Activated CD4-positive, alpha-beta T cell treated with anti-CD3 and anti-CD28 coated beads for 24 hours (primary cell): ENCODE measurements at regions not wholly inside any gene's neighbourhood (a gene's known extent, or its start where the extent isn't known, plus 50 kb on each side); places are given as distances from the start of the nearest gene placed in this dataset.
A peak's percentile ranks its signal among the peaks of the same experiment; 100 is the strongest.

Source experiments
- DNase-seq, 2 donors: peaks; one replicate each; pipeline ENCODE4 v3.0.0-alpha.2; 2020; ENCODE audit warnings: low read depth in 2 of 2

DNA sequence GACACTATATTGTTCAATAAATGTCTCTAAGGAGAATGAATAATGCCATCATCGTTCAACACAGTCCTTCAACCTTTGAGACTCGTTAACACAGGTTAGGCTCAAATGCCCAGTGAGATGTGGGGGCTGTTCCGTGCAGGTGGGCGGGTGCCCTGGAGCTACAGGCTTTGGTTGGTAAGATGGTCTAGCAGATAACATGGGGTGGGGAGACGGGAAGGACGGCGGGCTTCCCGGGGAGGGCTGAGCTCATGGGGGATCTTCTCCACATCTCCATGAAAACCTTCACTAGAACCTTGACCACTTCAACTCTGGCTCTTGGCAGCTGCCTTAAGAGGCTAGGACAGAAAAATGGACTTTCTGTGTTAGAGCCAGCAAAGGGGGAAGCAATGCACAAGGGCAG, 134.1 kb upstream of the TCERG1L start:
- DNase-seq = no peak

DNA sequence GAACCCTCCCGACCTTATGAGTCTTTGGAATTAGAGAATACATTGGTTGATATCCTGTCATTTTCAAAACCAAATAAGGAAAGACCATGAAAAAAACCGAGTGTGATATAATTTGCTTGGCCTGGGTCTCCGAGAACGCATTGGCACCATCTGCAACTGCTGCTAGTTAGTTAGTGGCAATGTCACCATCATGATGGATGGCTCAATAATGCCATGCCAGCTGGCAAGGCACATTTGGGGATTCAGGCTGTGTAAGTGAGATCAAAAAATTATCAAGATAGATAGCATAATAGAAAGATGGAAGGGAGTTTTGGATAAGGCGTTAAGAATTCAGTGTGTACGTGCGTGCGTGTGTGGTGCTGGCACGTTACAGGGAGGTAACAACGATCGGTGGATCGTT, 134.7 kb upstream of the TCERG1L start:
- no peak for DNase-seq

- no peak for DNase-seq
Observed at GRCh38 chr10:131448171-131448570, 136.7 kb upstream of the TCERG1L start.

DNA sequence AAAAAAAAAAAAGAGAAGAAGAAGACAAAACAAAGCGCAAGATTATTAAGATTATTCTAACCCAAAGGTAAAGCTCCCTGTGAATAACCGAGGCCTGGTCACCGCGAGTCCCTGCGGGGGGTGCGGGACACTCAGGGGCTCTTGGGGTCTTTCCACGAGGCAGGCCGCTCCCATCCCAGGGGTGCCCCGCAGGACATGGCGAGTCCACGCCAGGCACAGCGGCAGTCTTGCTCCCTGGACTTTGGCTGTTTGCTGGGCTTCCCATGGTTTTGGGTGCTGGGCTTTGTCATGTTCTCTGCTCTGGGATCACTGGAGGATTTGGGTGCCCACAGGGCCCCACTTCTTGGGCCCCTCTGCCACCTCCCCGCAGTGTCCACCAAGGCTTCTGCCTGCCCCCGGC, 137.4 kb upstream of the TCERG1L start:
- DNase-seq = no peak

DNA sequence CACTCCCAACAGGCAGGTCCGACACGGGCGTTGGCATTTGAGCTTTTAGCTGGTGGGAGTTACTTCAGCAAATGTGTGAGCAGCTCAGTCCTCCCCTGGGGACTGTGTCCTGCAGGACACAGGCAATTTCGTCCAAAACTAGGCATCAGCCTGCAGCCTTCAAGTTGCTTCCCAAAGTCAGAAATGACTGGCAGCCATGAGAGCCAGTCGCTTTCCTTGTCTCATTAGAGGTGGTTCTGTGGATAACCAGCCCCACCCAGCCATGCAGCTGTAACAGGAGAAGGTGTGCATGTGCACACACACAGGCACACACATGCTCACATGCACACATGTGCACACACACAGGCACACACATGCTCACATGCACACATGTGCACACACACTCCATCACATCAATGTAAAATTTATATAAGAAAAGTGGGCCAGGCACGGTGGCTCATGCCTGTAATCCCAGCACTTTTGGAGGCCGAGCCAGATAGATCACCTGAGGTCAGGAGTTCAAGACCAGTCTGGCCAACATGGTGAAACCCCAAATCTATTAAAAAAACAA, 138.8 kb upstream of the TCERG1L start:
- no peak for DNase-seq

DNA sequence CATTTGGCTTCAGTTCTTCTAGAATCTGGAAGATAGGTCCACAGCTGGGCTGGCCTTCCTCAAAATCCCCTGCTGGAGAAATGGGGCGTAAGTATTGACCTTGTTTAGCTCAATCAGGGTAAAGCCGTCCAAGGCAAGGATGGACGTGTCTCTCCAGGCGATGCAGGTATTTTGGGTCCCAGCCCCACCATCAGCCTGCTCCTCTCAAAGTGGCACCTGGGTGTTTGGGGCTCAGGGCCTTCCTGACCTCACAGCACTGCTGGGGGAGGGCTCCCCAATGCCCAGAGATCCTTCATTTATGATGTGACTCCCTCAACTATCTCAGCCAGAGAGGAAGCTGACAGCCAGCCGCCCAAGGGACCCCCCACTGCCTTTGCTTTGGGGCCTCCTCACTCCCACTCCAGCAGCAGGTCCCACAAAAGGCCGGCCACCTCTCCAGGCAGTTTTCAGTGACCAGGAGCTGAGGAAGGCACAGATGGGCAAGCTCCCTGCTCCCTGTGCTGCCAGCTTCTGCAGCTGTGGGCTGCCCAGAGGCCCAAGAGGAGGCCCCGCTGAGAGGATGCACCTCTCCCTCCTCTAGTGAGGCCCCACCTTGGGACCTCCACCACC, 140.0 kb upstream of the TCERG1L start:
- DNase-seq = no peak

DNA sequence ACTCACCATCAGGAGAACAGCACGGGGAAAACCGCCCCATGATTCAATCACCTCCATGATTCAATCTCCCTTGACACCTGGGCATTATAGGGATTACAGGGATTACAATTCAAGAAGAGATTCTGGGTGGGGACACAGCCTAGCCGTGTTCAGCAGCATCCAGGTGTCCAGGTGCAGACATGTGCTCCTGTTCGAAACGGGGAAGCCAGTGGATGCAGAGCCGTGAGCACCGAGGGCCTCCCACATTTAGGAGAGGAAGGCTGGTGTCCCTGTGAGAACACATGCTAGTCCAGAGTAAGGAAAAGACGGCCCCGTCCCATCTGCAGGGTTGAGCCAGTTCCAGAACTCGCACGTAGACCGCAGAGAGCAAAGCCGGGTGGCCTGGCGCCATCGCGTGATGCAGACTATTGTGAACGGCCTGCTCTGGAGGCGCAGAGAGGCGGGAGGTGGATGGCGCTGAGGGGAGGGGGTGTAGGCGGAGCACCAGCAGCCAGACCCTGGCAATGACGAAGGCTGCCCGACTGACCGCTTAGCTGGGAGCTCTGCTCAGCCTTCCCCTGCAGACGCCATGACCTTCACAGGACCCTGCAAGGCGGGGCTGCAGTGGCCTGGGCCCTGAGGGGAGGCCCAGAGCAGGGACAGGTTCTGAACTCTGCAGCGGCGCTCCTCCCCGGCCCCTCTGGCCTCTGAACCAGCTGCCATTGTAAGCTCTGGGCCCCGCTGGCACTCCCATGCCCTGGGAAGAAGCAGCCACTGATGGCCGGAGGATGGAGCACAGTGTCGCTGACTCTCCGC, 141.6 kb upstream of the TCERG1L start:
- DNase-seq = no peak

DNA sequence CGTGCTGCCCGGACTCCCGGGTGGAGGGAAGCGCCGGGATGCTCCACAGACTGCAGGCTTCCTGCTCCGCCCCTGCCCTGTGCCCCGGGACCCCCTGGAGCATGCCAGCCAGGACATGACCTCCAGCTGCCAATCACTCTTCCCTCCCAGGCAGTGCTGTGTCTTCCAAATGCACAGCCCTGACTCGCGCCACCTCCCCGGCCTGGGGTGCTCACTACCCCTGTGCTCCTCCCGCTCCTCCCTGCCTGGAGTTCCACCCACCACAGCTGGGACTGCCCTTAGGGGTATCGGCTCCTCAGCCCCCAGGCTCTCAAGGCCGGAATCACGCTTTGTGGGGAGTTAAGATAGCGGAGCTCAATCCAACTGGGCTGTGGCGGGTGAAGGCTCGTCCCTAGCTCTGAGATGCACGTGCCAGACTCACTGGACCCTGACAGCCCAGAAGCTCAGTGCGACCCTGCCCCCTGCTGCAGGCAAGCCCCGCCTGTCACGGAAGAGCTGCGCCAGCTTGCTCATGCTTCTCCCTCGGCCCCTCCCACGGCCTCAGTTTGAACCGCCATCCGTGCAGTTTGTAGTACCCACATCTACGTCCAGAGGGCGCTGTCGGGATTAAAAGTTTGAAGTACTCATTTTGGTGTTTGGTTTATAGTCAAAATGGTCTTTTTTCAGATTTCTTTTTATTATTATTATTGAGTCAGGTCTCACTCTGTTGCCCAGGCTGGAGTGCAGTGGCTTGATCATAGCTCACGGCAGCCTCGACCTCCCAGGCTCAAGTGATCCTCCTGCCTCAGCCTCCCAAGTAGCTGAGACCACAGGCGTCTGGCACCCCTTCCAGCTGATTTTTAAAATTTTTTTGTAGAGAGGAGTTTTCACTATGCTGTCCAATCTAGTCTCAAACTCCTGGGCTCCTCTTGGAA, 142.5 kb upstream of the TCERG1L start:
- DNase-seq = peak; percentile 55 to 79

DNA sequence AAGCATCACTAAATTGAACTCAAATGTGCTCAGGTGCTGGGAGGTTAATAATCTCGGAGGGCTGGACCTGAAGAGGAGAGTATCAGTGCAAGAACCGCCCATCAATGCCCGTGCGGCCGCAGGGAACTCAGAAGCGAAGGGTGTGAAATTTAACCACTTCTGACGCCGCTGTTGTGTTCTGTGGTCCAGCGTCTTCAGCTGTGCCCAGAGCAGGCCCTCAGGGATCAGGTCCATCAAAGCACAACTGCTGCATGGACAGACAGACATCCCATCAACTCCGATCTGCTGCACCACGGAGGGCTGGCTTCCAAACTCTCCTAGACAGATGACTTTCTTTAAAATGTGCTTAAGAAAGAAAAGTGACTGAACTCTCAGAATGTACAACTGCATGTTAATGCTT, 144.9 kb upstream of the TCERG1L start:
- DNase-seq = no peak

DNA sequence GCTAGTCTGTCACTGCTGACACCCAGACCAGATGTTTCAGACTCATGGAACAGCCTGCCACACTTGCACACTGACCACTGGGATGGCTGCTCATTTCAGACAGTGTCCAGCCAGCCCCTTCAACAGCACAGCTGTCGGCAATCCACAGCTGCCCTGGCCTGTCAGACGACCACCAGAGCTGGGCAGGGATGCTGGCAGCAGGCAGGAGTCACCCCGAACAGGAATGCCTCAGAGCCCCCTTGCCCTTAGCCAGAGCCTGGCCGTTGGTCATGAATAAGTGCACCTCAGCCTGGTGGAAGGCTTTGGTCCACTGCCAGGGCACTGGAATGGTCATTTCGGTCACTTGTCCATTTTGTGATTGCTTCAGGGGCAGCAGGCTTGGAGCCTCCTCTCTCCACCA, 149.6 kb upstream of the TCERG1L start:
- no peak for DNase-seq

GRCh38 chr10:131464789-131465188, 153.3 kb upstream of the TCERG1L start:
- no peak for DNase-seq

GRCh38 chr10:131469551-131469950, 158.0 kb upstream of the TCERG1L start:
- no peak for DNase-seq

DNA sequence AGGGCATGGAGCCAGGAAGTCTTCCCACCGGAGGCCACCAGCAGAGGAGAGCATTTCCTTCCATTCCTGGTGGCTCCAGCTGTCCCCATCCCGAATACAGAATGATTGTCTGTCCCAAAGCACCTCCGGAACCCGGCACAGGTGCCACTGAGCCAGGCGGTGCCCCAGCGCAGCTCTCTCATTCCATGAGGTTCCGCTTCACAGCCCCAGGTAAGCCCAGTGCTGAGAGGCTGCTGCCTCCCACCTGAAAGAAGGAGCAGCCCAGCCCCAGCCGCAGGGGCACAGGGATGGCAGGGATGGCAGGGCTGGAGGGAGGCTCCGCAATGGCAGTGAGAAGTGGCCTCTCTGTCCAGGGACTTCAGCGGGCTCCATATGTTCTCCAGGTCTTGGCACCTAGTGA, 162.1 kb upstream of the TCERG1L start:
- DNase-seq = no peak

- no peak for DNase-seq
Observed at GRCh38 chr10:131474416-131474815, 162.9 kb upstream of the TCERG1L start.

- DNase-seq = no peak
Observed at GRCh38 chr10:131475043-131475442, 163.5 kb upstream of the TCERG1L start.

- no peak for DNase-seq
Observed at GRCh38 chr10:131475803-131476202, 164.3 kb upstream of the TCERG1L start.

DNA sequence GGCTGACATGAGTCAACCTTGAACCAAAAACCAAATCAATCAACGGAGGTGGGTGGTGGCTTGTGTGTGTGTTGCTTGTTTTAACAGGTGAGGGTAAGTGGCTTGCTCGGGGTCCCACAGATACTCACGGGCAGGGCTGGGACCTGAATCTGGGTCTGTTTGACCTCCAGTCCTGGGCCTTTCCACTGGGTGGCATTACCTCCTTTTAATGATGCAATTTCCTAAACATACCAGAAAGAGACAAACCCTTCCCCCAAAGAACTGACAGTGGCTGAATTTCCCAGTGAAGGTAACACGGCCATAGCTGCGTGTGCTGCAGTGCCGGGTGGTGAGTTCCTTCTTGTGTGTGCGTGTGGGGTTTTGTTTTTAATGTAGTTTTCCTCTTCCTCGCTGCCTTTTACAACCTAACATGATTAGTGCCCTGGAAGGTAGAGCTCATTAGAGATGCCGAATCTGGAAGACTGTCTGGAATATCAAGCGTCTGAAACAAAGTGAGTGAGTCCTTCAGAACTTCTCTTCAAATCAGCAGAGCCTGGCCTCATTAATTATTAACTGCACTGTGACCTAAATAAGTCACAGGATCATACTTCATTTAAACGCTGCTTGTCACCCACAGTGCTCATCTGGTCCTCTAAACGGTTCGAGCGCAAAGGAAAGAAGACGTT, 166.1 kb upstream of the TCERG1L start:
- no peak for DNase-seq

- no peak for DNase-seq
Observed at GRCh38 chr10:131478377-131478989, 167.0 kb upstream of the TCERG1L start.

DNA sequence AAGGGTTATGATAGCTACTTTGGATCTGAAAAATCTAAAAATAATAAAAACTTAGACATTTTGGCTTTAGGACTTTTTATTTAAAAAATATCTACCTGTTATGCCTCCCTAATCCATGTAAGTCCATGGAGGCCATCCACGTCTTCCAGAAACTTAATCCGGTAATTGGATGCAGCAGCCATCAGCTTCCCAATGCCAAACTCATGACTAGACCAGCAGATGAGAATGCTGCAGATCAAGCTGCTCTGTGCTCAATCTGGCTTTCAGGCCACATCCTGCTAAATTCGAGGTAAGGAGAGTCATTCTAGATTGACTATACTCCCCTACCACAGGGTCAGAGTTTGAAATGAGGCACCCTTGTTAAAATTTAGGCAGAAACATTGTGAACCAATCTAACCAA, 168.5 kb upstream of the TCERG1L start:
- no peak for DNase-seq

- no peak for DNase-seq
Observed at GRCh38 chr10:131480861-131481260, 169.3 kb upstream of the TCERG1L start.

DNA sequence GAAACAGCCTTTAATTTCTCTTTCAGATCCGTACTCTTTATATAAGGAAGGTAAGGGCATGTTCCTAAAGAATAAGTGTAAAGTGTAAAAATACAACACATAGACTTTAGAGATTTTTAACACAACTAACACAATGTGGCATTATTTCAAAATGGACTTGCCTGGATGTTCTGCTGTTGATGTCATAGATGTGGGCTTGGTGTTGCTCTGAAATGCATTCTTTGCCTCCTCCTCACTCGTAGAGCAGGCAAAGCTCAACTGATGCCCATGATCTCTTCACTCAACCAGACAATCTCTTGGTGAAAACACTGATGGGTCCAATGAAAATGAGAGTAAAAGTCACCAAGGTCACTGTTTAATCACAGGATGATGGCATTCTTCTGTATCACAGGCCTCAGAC, 174.2 kb upstream of the TCERG1L start:
- no peak for DNase-seq
